ENCODE measurements at regions not wholly inside any gene's neighbourhood (a gene's known extent, or its start where the extent isn't known, plus 50 kb on each side); places are given as distances from the start of the nearest gene placed in this dataset.
A peak's percentile ranks its signal among the peaks of the same experiment; 100 is the strongest.

GRCh38 chr13:40161351-40161810, 505.1 kb downstream of the FOXO1 start:
- DNase-seq (ENCODE audit: low read depth in 2 of 2): no peak
- no peak overlapping the region for H3K4me3 ChIP-seq (replicated peaks in 1 of 2; ENCODE audit: low read depth in 2 of 2, low read length in 2 of 2)
- TF ChIP-seq CTCF (IDR thresholded peaks at IDR 0.05; ENCODE audit: low read depth, low read length): no peak

- H3K4me3 ChIP-seq (replicated peaks in 1 of 2; ENCODE audit: low read depth in 2 of 2, low read length in 2 of 2): no peak overlapping the region
- no peak for TF ChIP-seq CTCF (IDR thresholded peaks at IDR 0.05; ENCODE audit: low read depth, low read length)
- no peak for DNase-seq (ENCODE audit: low read depth in 2 of 2)
Measured at GRCh38 chr13:40161931-40162330, 504.5 kb downstream of the FOXO1 start.

- H3K4me3 ChIP-seq (replicated peaks in 1 of 2; ENCODE audit: low read depth in 2 of 2, low read length in 2 of 2): no peak overlapping the region
- no peak for DNase-seq (ENCODE audit: low read depth in 2 of 2)
- TF ChIP-seq CTCF (IDR thresholded peaks at IDR 0.05; ENCODE audit: low read depth, low read length): no peak
Measured at GRCh38 chr13:40163066-40164000, 503.1 kb downstream of the FOXO1 start.

- peak; percentile 36 to 68 for DNase-seq (ENCODE audit: low read depth in 2 of 2)
- no peak for TF ChIP-seq CTCF (IDR thresholded peaks at IDR 0.05; ENCODE audit: low read depth, low read length)
Measured at GRCh38 chr13:40164133-40164532, 502.3 kb downstream of the FOXO1 start.

GRCh38 chr13:40165316-40165932, 501.0 kb downstream of the FOXO1 start:
- DNase-seq (ENCODE audit: low read depth in 2 of 2): no peak
- TF ChIP-seq CTCF (IDR thresholded peaks at IDR 0.05; ENCODE audit: low read depth, low read length): no peak
- H3K4me3 ChIP-seq (replicated peaks in 1 of 2; ENCODE audit: low read depth in 2 of 2, low read length in 2 of 2): no peak overlapping the region

More at GRCh38 chr13:40164133-40164532, 502.3 kb downstream of the FOXO1 start:
- no peak overlapping the region for H3K4me3 ChIP-seq (replicated peaks in 1 of 2; ENCODE audit: low read depth in 2 of 2, low read length in 2 of 2)

- TF ChIP-seq CTCF (IDR thresholded peaks at IDR 0.05; ENCODE audit: low read depth, low read length): no peak
- no peak overlapping the region for H3K4me3 ChIP-seq (replicated peaks in 1 of 2; ENCODE audit: low read depth in 2 of 2, low read length in 2 of 2)
- no peak for DNase-seq (ENCODE audit: low read depth in 2 of 2)
Measured at GRCh38 chr13:40167327-40167726, 499.1 kb downstream of the FOXO1 start.

All from cardiac fibroblast (primary cell).